HG03280 (cell line): ENCODE measurements at regions not wholly inside any gene's neighbourhood (a gene's known extent, or its start where the extent isn't known, plus 50 kb on each side); places are given as distances from the start of the nearest gene placed in this dataset.

Experiments used
- ATAC-seq: cut with Tn5 transposase; IDR thresholded peaks from one replicate; pipeline ENCODE4 v1.9.1; 2021; ENCODE audit warnings: mild to moderate bottlenecking, moderate library complexity; ENCODE audit not compliant: unreplicated experiment

- no peak for ATAC-seq
Measured at GRCh38 chr16:86765389-86766026, 187.2 kb downstream of the FOXL1 start.

- ATAC-seq = no peak
Measured at GRCh38 chr16:86766700-86767099, 188.4 kb downstream of the FOXL1 start.

GRCh38 chr16:86768228-86768791 lies 190.0 kb downstream of the FOXL1 start:
- ATAC-seq = no peak

DNA sequence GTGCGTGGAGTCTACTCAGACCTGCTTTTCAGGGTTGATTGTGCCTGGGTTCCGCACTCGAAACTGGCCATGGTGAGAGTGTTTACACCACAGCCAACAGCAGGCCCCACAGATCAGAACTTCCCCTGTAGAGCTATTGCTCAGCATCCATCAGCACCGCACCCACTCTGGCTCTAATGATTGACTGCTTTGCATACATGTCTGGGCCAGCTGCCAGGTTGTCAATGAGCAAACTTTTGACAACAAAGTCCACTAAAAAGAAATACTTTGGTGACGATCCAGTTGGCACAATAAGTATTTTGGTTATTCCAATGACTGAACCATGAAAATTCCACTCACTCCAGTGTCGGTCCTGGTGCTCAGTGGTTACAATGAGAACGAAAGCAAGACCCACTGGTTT lies 190.7 kb downstream of the FOXL1 start:
- ATAC-seq = no peak

GRCh38 chr16:86771506-86772460 lies 193.4 kb downstream of the FOXL1 start:
- ATAC-seq = no peak

- ATAC-seq = no peak
Measured at GRCh38 chr16:86772671-86773353, 194.5 kb downstream of the FOXL1 start.

GRCh38 chr16:86773354-86773715 lies 195.0 kb downstream of the FOXL1 start:
- ATAC-seq = no peak

GRCh38 chr16:86774931-86775330 lies 196.6 kb downstream of the FOXL1 start:
- no peak for ATAC-seq

DNA sequence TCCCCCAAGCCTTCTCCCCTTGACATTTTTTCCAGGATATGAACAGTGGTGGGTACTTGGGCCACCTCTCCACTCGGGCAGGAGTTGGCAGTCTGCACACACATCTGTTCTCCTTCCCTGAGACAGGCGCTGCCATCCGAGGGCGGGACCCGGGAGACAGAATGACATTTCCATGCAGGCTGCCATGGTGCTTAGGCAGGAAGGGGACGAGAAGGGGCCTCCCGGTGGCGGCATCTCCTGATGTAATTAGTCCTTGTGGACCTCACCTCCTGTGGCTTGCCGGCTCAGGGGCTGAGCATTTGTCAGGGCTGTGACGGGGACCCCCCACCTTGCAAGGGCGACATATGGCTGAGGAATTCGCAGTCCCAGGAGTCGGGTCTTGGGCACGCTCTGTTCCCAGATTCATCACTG lies 197.2 kb downstream of the FOXL1 start:
- no peak for ATAC-seq

- no peak for ATAC-seq
Measured at GRCh38 chr16:86777381-86777946, 199.1 kb downstream of the FOXL1 start.

- ATAC-seq = no peak
Measured at GRCh38 chr16:86778108-86778745, 199.9 kb downstream of the FOXL1 start.

DNA sequence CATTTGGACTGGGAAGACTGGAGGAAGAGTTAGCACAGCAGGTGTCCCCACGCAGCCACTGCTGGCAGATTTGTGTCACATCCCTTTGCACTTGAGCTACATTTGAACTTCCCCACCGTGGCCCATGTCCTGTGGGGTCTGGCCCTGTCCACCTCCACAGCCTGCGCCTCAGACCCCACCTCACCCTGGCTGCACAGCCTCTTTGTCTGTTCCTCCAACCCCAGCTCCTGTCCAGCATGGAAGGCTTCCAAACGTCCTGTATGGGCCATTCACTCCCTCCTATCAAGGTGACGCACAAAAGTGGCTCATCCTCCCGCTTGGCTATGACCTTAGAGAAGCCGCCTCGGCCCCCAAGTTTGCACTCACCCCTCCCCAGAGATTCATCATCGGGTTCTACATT lies 200.6 kb downstream of the FOXL1 start:
- no peak for ATAC-seq

GRCh38 chr16:86781046-86781445 lies 202.7 kb downstream of the FOXL1 start:
- ATAC-seq = no peak

DNA sequence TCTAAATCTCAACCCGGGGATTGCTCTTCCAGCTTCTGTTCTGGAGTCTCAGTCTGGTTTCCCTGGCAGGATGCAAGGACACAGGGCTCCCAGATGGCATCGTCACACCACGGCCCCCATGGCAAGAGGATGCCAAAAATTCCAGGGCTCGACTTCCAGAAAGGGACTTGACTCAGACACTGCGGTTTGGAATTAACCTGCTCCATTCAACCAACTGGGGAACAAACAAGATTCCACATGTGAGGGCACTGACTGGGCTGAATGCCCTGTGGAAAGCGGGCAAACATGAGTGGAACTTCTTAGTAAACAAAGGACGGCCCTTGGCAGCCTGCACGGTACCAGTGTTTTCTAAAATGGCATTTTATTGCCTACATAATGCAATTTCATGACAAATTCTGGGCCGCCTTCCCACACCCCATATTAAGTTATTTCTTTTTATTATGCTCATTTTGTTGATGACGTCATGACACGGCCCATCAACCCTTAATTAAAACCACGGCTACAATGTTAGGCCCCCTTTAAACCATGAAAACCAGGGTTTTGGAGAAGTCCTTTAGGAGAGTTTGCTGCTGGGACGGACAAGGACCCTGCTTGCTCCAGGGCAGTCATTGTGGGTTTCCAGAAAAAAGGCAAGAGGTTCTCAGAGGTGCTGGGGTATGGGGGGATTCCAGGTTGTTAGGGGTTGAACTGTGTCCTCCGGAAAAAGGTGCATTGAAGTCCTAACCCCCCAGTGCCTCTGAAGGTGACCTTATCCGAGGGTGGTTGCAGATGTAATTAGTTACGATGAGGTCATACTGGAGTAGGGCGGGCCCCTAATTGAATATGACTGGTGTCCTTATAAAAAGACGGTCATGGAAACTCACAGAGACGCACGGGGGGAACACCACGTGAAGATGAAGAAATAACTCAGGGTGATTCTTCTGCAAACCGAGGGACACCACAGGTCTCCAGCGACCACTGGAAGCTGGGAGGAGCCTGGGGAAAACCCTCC lies 205.6 kb downstream of the FOXL1 start:
- no peak for ATAC-seq

GRCh38 chr16:86786338-86786737 lies 208.0 kb downstream of the FOXL1 start:
- no peak for ATAC-seq

DNA sequence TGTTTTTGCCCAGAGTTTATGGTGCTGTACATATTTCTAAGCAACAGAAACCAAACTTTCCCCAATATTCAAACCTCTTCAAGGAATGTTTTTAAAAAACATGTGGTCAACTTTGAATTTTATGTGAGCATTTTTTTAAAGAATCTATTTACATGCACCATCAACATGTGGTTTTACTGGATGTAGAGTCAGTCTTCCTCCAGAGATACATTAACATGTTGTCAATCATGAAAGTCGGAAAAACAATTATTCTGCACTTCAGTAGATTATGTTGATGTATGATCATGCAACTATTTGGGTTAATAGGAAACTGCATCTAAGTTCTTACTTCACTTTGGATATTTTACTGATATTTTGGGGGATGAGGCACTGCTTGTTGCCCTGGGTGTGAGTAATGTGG lies 208.6 kb downstream of the FOXL1 start:
- no peak for ATAC-seq

DNA sequence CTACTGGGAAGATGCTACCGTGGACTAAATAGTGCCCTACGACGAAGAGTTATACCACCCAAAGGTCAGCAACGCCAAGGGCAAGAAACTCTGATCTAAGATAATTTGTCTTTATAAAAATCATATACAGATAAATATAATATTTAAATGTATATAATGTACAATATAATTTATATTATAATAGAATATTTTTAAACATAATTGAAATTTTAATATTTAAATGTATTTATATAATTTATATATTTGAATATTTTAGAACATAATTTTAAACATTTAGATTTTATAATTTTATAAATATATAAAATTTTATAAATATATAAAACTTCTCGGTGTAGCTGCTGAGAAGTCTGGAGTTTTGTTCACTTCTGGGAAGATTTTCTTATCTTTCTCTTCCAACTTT lies 209.2 kb downstream of the FOXL1 start:
- ATAC-seq = no peak

GRCh38 chr16:86789621-86790051 lies 211.3 kb downstream of the FOXL1 start:
- ATAC-seq = no peak

DNA sequence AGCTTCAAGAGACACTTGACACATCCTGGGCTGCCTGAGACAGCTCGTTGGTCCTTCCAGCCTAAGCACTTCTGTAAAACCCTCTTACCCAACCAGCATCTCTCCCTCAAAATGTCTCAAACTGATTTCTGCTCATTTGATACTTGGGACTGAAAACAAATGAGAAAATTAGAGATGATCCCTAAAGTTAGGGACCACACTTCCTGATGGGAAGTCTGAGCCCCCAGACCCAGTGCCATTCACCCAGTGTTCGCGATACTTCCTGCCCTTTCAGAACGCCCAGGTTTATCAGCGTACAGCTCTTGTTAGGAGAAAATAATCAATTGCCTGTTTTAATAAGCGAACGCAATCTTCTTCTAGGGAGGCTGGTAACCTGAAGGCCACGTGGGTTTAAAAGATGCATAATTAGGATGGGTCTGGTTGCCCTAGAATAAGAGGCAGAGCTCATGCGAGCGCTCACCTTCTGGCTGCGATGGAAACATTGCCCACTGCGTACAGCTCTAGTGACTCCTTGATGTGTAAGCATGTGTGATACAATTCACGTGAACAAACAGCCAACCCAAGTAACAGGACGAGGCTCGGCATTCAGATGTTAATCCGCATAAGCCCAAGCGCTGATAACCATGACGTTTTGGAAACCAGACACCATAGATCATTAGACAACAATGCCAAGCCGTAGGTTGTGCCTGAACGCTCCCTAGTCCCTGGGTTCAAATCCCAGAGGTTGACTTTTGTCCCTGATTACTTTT lies 213.1 kb downstream of the FOXL1 start:
- ATAC-seq = no peak
